IPS-20b (cell line): ENCODE measurements at regions not wholly inside any gene's neighbourhood (a gene's known extent, or its start where the extent isn't known, plus 50 kb on each side); places are given as distances from the start of the nearest gene placed in this dataset.

Experiments used
- H3K27ac ChIP-seq: one replicate; pipeline ENCODE4 v1.5.1; 2013; ENCODE audit warnings: low read length
- H3K27me3 ChIP-seq: 2 replicates; pipeline ENCODE4 v1.6.1; 2013; ENCODE audit warnings: mild to moderate bottlenecking, low read length, inconsistent platforms; ENCODE audit not compliant: insufficient read depth
- H3K36me3 ChIP-seq: 2 replicates; pipeline ENCODE4 v1.6.1; 2013; ENCODE audit warnings: low read depth, mild to moderate bottlenecking, inconsistent platforms, low read length, moderate library complexity; ENCODE audit not compliant: insufficient read depth
- H3K4me1 ChIP-seq: 2 replicates; pipeline ENCODE4 v1.6.1; 2013; ENCODE audit warnings: mild to moderate bottlenecking, control low read depth, inconsistent platforms, low read length, moderate library complexity; ENCODE audit not compliant: insufficient read depth
- H3K4me3 ChIP-seq: 2 replicates; pipeline ENCODE4 v1.5.1; 2013; ENCODE audit warnings: mild to moderate bottlenecking, low read length, inconsistent platforms
- H3K9ac ChIP-seq: 2 replicates; pipeline ENCODE4 v1.6.1; 2013; ENCODE audit warnings: low read depth, mild to moderate bottlenecking, inconsistent platforms, low read length, moderate library complexity
- H3K9me3 ChIP-seq: 2 replicates; pipeline ENCODE4 v1.6.1; 2013; ENCODE audit warnings: mild to moderate bottlenecking, low read depth, low read length, inconsistent platforms; ENCODE audit not compliant: insufficient read depth

DNA sequence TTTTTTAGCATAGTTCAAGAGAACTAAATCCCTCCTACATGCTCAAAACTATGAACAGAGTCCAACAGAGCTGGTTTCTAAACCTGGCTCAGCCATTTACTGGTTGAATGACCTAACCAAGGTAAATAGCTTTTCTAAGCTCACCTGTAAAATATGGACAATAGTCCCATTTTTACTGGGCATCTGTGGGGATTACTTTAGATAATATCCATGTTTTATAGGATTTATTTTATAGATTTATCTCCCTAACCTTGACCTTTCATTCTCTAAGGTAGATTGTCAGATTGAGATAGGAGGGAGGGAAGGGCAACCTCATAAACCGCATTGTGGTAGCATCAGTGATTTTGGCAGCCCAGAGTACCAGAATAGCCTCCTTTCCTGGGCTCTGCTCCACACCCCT, 178.5 kb upstream of the TOX3 start:
- H3K36me3 ChIP-seq = no peaks in the 10 kb centered on the region
- H3K27me3 ChIP-seq = no peaks in the 10 kb centered on the region
- no peak overlapping the region for H3K9ac ChIP-seq
- no peaks in the 10 kb centered on the region for H3K4me1 ChIP-seq
- no peak overlapping the region for H3K27ac ChIP-seq
- H3K9me3 ChIP-seq = peaks cover 7% of the 10 kb centered on the region
- no peak overlapping the region for H3K4me3 ChIP-seq

DNA sequence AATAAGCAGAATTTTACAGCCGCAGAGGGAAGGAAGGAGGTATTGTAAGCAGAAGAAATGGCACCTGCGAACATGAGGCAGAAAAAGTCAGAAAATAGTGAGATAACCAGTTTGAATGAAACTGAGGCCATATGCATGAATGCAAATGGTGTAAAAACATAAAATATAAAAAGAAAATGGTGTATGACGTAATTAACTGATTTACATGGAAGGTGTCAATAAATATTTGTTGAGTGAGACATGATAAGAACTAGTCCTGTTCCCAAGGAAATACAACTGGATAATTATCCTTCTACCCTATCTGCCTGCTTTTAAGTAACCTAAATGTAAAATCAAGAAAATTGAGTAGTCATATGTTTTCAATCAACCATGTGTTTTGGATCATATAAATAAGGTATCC, 178.1 kb upstream of the TOX3 start:
- no peak overlapping the region for H3K9ac ChIP-seq
- H3K27me3 ChIP-seq = no peaks in the 10 kb centered on the region
- H3K4me1 ChIP-seq = no peaks in the 10 kb centered on the region
- H3K27ac ChIP-seq = no peak overlapping the region
- no peak overlapping the region for H3K4me3 ChIP-seq
- peaks cover 3% of the 10 kb centered on the region; the same call in 1 of the 2 replicates for H3K9me3 ChIP-seq
- no peaks in the 10 kb centered on the region for H3K36me3 ChIP-seq

DNA sequence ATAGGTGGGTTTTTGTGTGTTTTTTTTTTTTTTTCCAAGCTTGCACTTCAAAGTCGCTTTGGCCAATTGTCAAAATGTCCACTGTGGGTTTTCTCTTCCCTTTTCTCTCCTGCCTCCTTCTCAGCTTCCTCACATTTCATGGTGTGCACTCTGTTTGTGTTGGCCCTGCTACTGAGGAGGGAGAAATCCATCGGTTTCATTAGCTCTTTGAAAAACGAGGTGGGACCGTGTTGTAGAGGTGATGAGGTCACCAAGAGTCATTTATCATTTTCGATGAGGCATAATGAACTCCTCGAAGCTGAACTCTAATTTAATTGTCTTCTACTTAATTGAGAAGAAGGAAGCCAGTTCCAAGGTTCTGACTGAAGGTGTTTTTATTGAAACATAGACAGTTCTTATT, 174.4 kb upstream of the TOX3 start:
- H3K9me3 ChIP-seq = no peaks in the 10 kb centered on the region
- H3K9ac ChIP-seq = no peak overlapping the region
- no peaks in the 10 kb centered on the region for H3K36me3 ChIP-seq
- H3K27me3 ChIP-seq = no peaks in the 10 kb centered on the region
- no peak overlapping the region for H3K27ac ChIP-seq
- H3K4me3 ChIP-seq = no peak overlapping the region
- H3K4me1 ChIP-seq = no peaks in the 10 kb centered on the region

DNA sequence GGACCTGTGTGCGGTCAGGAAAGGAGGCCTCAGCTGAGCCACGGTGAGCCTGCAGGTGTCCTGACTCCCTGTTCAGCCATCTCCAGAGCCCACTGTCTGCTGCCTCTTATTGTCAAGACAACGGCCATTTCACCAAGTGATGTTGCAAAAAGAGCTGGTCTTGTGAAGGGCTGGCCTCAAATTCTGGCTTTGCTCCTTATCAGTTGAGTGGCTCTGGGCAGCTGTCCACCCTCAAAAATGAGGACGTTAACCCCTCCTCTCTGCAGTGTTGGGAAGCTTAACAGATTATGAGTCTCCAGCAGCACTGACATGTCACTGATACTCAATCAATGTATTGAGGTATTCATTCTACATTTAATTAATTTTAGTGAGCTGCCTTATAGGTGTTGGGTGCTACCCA, 171.1 kb upstream of the TOX3 start:
- H3K9me3 ChIP-seq = no peaks in the 10 kb centered on the region
- no peak overlapping the region for H3K4me3 ChIP-seq
- H3K36me3 ChIP-seq = no peaks in the 10 kb centered on the region
- no peak overlapping the region for H3K9ac ChIP-seq
- H3K27ac ChIP-seq = no peak overlapping the region
- no peaks in the 10 kb centered on the region for H3K4me1 ChIP-seq
- H3K27me3 ChIP-seq = no peaks in the 10 kb centered on the region

DNA sequence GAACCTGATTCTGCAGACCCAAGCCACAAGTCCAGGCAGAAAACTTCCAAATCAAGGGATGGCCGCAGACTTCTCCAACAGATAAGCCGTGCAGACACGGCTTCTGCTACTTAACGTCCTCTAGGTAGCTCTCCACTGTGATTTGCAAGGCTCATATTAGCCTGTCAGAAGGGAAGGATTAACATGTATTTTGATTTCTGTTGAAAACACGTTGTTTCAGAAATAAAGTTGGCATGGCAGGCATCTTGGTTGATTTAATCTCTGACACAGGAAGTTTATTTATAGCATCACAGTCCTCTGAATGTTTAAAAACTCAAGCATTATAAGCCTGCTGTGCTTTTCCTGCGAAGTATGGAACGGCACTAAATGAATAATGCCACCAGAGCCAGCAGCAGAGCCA, 166.8 kb upstream of the TOX3 start:
- Histone ChIP-seq H3K27ac (no peak overlapping the region), H3K4me3 (no peak overlapping the region), H3K9ac (no peak overlapping the region), H3K4me1 (0 out of 2 replicates have a peak, but pooled peaks cover under 1% of the 10 kb centered on the region), H3K9me3 (no peaks in the 10 kb centered on the region), H3K36me3 (no peaks in the 10 kb centered on the region), H3K27me3 (no peaks in the 10 kb centered on the region)

DNA sequence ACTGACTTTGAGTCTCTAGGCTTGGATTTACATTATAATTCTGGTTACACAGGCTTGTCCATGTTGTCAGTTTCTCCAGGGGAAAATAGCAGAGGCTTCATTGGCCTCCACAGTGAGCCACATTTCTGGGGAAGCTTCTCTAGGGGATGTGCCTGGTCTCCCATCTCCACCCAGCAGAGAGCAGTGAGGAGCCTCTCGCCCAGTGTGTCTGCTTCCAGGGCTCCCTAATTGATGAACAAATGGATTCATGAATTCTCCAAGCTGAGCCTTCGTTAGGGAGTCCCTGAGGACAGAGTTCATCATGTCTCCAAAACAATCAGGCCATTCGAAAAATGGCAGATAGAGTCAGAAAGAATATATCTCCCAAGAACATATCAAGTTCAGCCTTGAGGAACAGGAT, 162.4 kb upstream of the TOX3 start:
- Histone ChIP-seq H3K27me3 (no peaks in the 10 kb centered on the region), H3K9ac (no peak overlapping the region), H3K4me3 (no peak overlapping the region), H3K36me3 (no peaks in the 10 kb centered on the region), H3K4me1 (peaks cover 7% of the 10 kb centered on the region; the same call in 1 of the 2 replicates), H3K9me3 (no peaks in the 10 kb centered on the region), H3K27ac (no peak overlapping the region)

DNA sequence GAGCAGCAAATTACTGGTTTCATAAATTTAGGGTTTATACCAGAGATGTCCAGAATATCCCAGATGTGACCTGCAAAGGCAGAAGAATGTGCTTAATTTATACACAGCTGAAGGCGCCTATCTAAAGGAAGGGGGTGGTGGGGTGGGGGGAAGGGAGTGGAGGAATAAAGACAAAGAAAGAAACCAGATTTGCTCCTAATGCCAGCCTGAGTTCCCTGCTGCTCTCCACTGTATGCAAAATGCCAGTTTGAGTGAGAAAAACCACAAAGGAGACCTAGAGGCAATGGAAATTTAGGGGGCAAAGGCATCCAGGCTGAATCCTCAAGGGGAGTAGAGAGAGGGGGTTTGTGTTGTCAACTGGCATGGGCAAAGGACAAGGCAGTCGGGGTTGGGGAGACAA, 161.5 kb upstream of the TOX3 start:
- H3K27me3 ChIP-seq = no peaks in the 10 kb centered on the region

DNA sequence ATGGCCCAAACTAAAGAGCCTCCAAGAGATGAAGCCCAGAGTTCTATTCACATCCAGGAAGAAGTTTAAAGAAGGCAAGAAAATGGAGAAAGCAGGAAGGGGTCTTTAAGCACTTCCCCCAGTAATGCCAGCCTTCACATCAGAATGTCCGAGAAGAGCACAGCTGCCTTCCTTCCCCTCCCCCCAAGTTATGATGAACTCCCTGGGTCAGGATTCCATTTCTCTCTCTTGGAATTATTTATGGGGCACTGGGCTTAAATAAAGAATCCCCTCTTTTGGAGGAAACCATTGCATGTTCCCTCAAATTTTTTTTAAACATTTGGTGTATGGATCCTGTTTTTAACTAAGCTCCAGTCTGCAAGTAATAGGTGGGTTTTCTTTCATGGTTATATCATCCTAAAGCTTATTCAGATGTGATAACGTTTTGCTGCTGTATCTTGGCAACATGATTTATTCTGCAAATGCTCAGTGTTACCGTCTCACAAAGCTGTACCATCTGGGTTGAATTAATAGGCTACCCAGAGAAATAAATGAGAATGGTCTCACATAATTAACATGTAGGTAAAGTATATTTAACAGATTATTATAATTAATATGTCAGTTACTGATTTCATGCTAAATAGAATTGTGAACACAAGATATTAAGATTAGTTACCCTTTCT, 160.9 kb upstream of the TOX3 start:
- no peak overlapping the region for H3K4me3 ChIP-seq
- H3K9ac ChIP-seq = no peak overlapping the region
- H3K36me3 ChIP-seq = no peaks in the 10 kb centered on the region
- H3K27ac ChIP-seq = no peak overlapping the region
- H3K27me3 ChIP-seq = no peaks in the 10 kb centered on the region
- H3K9me3 ChIP-seq = no peaks in the 10 kb centered on the region
- H3K4me1 ChIP-seq = peaks cover 7% of the 10 kb centered on the region; the same call in 1 of the 2 replicates

More for the DNA sequence above, 161.5 kb upstream of the TOX3 start:
- Histone ChIP-seq H3K27ac (no peak overlapping the region), H3K9me3 (no peaks in the 10 kb centered on the region), H3K4me3 (no peak overlapping the region), H3K36me3 (no peaks in the 10 kb centered on the region), H3K4me1 (peaks cover 7% of the 10 kb centered on the region; the same call in 1 of the 2 replicates), H3K9ac (no peak overlapping the region)

DNA sequence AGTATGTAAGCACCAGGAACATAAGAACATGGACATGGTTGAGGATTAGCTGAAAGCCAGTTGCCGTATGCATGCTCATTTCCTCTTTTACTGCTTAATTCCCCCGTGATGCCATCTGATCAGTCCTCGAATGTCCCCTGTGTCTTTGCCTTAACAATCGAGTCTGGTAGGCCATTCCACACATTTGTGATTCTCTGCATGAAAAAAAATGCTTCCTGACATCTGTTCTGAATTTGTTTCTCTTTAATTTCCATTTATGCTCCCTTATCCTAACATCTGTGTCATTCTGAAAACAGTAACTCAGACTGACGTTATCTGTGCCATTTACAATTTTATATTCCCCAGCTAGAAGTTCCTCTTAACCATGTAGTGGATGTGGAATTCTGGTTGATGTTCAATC, 158.2 kb upstream of the TOX3 start:
- no peaks in the 10 kb centered on the region for H3K9me3 ChIP-seq
- H3K9ac ChIP-seq = no peak overlapping the region
- no peaks in the 10 kb centered on the region for H3K27me3 ChIP-seq
- H3K4me3 ChIP-seq = no peak overlapping the region
- H3K36me3 ChIP-seq = no peaks in the 10 kb centered on the region
- H3K27ac ChIP-seq = no peak overlapping the region
- peaks cover 7% of the 10 kb centered on the region; the same call in 1 of the 2 replicates for H3K4me1 ChIP-seq

DNA sequence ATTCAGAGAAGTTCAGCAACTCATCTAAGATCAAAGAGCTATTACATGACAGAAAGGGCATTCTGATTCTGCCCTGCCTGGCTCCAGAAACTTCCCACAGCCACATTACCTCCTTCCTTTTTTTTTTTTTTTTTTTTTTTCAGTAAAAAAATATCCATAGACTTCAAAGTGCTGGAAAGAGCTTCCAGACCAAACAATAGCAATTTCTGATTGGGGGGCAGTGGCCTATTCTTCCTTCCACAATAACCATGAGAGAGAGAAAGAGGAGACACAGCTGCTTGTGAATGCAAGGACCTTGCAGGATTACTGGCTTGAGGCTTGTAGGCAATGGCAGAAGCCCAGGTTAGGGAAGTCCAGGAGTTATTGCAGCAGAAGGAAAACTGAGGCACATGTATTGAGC, 151.0 kb upstream of the TOX3 start:
- H3K27ac ChIP-seq = no peak overlapping the region
- no peaks in the 10 kb centered on the region for H3K9me3 ChIP-seq
- no peaks in the 10 kb centered on the region for H3K27me3 ChIP-seq
- no peaks in the 10 kb centered on the region for H3K36me3 ChIP-seq
- H3K9ac ChIP-seq = no peak overlapping the region
- no peaks in the 10 kb centered on the region for H3K4me1 ChIP-seq
- no peak overlapping the region for H3K4me3 ChIP-seq

DNA sequence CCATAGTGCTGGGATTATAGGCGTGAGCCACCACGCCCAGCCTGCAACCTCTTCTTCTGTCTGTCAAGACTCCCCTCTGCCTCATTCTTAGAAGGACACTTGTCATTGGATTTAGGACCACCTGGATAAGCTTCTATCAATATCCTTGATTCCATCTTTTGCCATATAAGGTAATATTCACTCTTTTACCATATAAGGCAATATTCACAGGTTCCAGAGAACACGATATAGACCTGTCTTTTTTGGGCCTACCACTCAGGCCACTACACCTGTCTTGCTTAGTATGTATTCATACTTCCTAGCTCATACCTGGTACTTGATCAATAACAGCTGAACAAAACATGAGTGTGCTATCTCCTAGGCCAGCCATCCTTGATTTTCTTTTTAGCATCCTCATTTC, 149.2 kb upstream of the TOX3 start:
- no peak overlapping the region for H3K9ac ChIP-seq
- peaks cover 11% of the 10 kb centered on the region for H3K9me3 ChIP-seq

DNA sequence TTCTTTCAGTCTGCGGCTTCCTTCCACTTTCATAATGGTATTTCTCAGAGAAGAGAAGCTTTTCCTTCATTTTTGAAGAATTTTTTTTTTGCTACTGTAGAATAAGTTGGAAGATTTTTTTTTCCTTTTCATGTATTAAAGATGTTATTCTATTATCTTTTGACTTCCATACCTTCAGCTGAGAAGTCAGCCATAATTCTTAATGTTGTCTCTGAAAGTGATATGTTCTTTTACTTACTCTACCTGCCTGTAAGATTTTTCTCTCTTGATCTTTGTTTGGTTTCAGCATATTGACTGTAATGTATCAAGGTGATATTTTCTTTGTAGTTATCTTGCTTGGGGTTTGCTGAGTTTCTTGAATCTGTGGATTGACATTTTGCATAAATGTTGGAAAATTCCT, 143.5 kb upstream of the TOX3 start:
- H3K9ac ChIP-seq = no peak overlapping the region
- H3K4me1 ChIP-seq = no peaks in the 10 kb centered on the region
- no peaks in the 10 kb centered on the region for H3K27me3 ChIP-seq
- no peak overlapping the region for H3K27ac ChIP-seq
- H3K4me3 ChIP-seq = no peak overlapping the region
- peaks cover 23% of the 10 kb centered on the region for H3K9me3 ChIP-seq
- H3K36me3 ChIP-seq = no peaks in the 10 kb centered on the region

More for the DNA sequence above, 149.2 kb upstream of the TOX3 start:
- H3K4me3 ChIP-seq = no peak overlapping the region
- H3K27ac ChIP-seq = no peak overlapping the region
- H3K4me1 ChIP-seq = no peaks in the 10 kb centered on the region
- no peaks in the 10 kb centered on the region for H3K27me3 ChIP-seq
- H3K36me3 ChIP-seq = no peaks in the 10 kb centered on the region
